Stimulated activated CD8-positive, alpha-beta memory T cell treated with anti-CD3 and anti-CD28 coated beads, Interleukin-7, amount 100 ng/mL, for 48 hours (primary cell): ENCODE measurements at regions not wholly inside any gene's neighbourhood (a gene's known extent, or its start where the extent isn't known, plus 50 kb on each side); places are given as distances from the start of the nearest gene placed in this dataset.

Experiments used
- DNase-seq, 2 donors: peaks; one replicate each; pipeline ENCODE4 v3.0.0-alpha.2; 2020; ENCODE audit warnings: low read depth in 1 of 2; ENCODE audit errors: extremely low read depth in 1 of 2

DNA sequence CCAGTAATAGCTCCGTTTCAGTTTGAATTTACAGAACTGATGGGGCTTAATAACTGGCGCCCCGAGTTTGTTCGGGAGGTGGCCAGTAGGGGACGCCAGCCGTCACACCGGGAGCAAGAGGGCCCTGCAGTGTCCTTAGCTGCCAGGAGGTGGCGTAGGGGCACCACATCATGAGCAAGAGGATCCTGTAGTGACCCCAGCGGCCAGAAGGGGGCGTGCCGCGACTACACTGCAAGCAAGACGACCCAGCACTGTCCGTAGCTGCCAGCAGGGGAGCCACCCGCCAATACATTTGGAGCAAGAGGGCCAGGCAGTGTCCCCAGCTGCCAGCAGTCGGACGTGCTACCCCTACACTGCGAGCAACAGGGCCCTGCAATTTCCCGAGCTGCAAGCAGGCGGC lies 663.7 kb upstream of the B3GAT1 start:
- peak; percentile 32 to 72 for DNase-seq

DNA sequence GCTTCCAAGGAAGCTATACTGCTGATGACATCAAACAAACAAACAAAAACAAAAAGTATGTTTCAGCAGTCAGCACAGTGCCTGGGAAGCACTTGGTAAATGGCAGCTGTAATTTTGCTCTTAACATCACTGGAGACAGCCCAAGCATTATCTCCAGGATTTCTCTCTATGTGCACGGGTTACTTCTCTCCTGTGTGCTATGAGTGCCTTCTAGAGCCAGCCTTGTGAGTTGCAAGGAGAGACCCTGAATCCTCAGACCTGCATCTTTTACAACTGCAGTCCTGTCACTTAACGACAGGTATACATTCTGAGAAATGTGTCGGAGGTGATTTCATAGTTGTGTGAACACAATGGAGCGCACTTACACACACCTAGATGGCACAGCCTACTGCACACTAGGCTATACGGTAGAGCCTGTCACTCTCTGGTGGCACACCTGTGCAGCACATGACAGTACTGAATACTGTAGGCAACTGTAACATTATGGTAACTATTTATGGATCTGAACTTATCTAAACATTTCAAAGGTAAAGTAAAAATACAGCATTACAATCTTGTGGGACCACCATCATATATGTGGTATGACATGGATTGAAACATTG lies 662.5 kb upstream of the B3GAT1 start:
- no peak for DNase-seq

DNA sequence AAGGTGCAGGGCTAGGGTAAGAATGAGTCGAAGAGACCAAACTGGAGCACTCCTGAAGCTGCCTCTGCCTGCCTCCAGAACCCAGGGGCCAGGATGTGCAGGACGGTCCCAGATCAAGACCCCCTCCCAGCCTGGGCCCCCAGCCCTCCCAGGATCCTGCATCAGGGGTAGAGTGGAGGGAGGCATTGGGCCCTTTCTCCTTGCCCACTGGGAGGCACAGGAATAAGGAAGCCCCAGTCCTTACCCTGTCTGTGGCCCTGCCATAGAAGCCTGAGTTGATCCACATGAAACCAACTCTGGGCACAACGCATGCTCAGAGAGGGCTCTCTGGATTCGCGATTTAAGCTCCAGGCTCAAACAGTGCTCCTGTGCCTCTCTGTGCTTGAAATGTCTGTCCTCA lies 661.8 kb upstream of the B3GAT1 start:
- no peak for DNase-seq

DNA sequence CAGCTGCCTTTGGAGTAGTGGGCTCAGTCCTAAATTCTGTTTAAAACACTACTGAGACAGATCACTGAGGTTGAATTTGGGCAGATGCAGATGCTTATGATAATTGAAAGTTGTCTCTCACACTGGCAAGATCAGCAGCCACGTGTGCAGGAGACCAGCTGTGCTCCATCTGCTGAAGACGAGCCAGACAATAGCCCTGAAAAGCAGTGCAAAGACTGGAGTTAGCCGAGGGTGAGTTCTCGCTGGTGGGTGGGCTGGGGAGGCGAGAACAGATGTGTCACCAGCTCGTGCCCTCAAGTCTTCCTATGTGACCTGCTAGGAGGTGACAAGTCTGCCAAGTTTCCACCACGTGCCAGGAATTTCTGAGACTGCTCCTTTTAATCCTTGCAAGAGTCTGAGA lies 661.3 kb upstream of the B3GAT1 start:
- DNase-seq = no peak

DNA sequence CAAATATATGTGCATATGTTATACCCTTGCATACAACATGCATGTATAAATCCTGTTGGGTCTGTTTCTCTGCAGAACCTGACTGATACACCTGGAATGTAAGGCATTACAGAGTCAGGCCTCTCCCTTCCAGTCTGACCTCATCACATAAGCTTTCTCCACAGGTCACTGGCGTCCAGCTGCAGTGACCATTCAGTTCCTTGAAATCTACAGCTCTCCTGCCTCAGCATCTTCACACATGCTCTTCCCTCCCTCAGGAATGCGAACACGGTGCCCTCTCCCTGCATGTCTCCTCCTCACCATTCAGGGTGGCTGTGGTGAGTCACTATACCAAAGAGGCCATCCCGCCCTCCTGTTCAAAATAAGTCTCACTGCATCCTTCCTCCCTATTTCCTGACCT lies 657.8 kb upstream of the B3GAT1 start:
- DNase-seq = no peak

DNA sequence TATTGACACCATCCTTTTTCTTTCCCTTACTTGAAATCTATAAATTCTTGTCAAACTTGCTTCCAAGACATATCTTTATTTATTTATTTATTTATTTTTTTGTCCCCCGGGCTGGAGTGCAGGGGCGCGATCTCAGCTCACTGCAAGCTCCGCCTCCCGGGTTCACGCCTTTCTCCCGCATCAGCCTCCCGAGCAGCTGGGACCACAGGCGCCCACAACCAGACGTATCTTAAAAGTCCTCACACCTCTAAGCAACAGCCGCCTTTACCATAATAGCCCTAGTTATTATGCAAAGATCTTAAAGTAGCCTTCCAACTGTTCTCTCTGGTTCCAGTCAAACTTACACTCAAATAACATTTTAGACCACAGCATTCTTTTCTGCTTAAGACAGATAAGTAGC lies 657.0 kb upstream of the B3GAT1 start:
- DNase-seq = no peak

DNA sequence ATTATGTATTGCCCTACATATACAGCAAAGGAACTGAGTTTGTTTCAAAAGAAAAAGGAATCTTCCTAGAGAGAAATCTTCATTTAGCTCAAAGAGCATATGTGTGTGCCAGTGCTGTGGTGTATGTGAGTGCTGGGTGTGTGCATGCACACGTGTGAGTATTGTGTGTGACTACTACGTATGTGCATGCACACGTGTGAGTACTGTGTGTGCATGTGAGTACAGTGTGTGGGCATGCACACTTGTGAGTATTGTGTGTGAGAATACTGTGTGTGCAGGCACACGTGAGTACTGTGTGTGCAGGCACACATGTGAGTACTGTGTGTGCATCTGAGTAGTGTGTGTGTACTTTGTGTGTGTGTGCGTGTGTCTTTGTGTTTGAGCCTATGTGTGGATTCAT lies 651.0 kb upstream of the B3GAT1 start:
- no peak for DNase-seq

DNA sequence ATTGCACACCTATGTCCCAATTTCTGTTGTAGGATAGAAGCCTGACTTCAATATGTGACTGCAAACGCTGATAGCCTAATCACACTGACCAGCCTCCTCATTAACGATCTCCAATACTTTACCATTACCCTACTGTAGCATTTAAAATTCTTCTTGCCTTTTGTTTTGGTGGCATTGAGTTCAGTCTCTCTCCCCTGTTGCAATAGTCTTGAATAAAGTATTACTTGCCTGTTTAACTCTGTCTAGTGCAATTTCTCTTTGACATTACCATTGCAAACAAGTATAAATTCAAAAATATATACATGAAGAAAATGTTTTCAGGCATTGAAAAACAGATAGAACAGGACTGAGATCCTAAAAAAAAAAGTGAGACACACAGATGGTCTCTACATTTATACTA lies 649.1 kb upstream of the B3GAT1 start:
- no peak for DNase-seq

DNA sequence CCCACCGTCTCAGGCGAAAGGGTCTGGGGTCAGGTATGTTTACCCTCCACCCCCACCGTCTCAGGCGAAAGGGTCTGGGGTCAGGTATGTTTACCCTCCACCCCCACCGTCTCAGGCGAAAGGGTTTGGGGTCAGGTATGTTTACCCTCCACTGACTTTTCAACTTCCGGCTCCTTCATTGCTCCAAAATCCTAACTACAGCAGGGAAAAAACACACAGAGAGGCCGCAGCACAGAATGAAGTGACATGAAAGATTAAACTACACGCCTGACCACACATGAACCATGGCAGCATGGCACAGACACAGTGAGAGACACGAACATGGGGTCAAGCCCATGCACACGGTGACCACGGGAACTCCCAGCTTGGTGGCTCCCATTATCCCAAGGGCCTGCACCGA lies 634.9 kb upstream of the B3GAT1 start:
- DNase-seq = no peak

DNA sequence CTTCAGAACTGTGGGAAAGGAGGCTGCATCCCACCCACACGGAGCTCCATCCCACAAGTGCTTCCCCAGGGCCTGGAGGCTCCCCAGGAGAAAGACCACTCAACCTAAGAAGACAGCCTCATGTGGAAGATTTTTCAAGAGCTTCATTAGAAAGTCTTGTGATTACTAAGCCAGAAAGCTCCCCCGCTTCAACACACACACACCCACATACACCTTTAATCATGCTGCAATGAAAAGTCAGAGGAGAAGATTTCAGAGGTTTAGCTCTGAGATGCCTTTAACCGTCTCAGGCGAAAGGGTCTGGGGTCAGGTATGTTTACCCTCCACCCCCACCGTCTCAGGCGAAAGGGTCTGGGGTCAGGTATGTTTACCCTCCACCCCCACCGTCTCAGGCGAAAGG lies 634.5 kb upstream of the B3GAT1 start:
- DNase-seq = no peak

DNA sequence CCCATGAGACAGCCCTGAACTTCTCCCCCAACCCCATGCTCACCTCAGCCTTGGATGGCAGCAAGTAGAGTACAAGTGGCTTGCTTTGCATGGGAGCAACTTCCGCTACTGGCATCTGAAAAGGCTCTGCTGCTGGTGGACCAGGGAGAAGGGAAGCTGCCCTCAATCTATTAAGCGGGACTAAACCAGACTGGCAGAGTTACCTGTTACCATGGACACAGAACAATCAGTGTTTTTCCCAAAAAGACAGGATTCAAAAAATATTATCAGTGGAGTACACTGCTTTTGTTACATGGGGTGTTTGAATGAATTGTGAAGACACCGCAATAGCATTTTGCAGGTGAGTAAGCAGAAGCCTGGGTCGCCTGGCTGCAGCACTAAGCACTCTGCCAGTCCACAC lies 631.4 kb upstream of the B3GAT1 start:
- DNase-seq = no peak

DNA sequence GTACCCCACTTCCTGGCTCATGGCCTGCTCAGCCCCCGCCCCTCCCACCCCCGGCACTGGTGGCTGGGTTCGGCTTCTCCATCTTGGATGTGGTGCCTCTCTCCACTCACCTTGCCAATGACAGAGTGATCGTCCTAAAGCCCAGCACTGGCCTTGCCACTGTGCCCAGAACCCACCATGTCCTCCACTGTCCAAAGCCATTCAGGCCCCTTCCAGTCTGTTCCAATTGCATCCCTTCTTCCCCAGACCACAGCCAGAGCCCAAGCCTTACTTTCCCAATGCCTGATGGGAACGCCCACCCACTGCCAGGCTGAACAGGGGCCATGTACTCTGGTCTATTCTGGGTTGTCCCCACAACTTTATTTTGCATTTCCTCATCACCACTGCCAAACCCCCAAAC lies 625.8 kb upstream of the B3GAT1 start:
- DNase-seq = no peak

DNA sequence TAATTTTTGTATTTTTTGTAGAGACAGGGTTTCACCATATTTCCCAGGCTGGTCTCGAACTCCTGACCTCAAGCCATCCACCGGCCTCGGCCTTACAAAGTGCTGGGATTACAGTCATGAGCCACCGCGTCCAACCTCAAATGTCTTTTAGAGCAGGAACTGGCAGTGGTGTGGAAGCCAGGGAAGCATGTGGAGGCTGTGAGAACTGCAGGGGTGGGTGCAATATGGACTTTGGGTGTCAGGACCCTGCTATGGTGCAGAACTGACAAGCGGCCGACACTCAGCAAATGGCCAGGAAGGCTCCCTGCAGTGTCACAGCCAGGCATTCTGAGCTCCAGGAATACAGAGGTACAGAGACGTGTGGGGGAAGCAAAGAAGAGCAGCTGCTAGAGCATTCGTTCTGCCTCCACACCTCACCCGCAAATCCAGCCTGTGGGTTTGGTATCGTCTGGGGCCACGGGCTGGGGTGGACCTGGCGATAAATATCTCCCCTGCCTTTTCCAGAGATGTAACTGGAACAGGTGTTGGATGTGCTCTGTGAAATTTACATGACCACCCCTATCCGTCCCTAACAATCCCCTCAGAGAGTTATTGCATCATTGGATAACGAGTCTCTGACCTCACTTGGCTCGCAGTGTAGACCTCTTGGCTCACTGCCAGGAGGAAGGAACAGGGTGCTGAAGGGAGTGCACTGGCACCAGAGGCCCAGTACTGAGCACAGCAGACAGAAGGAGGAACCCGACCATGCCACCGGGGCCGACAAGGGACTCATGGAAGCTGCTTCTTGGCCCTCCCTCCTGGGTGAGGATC lies 624.7 kb upstream of the B3GAT1 start:
- DNase-seq = no peak

DNA sequence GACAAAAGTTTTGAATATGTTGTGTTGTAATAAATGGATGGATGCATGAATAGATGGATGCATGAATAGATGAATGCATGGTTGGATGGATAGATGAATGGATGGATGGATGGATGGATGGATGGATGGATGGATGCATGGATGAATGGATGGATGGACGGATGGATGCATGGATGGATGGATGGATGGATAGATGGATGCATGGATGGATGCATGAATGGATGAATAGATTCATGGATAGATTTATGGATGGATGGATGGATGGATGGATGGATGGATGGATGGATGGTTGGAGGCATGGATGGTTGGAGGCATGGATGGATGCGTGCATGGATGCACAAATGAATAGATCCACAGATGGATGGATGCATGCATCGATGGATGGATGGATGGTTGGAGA lies 623.2 kb upstream of the B3GAT1 start:
- no peak for DNase-seq

DNA sequence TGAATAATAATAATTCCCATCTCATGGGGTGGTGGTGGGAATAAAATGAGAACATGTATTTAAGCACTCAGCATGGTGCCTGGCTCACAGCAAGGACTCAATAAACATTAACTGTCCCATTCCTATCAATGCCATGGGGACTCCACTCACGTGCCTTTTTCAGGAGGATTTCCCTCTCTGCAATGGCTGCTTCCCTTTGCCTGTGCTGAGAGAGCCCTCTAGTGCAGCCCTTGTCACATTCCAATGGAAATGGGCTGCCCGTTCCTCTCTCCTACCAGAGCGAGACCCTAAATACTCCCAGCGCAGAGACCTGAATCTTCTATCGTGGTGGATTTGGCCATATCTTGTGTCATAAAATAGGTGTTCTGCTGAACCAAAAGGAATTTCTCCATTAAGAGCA lies 621.5 kb upstream of the B3GAT1 start:
- DNase-seq = no peak

DNA sequence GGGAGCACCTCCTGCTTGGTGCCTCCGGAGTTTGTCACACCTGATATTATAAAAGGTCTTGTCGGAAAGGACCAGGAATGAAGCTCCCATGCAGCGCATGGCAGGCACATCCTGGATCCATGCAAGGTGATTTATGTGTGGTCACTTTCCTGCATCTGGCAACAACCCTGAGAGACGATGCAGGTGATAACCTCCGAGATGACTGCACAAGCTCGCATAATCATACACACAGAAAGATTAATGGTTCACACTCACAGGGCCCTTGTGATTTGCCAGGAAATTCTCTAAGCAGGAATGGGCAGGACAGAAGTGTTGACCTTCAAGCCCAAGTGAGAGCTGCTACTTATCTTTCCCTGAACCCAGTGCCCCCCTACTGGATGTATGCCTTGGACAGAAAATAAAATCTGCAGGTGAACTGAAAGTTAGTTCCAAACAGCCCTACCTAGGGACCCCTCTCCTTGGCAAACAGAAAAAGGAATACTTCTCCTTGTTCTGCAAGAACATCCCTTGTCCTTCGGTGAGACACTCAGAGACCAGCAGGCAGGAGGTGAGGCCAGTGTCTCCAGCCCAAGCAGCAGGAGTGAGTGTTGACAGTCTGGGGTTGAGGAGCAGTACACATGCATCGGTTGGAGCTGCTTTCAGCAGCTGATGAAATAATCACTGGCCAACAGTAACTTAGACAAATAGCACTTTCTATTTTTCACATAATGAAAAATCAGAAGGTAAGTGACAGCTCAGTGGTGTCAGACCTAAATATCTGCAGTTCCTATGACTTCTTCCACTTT lies 619.4 kb upstream of the B3GAT1 start:
- DNase-seq = no peak

DNA sequence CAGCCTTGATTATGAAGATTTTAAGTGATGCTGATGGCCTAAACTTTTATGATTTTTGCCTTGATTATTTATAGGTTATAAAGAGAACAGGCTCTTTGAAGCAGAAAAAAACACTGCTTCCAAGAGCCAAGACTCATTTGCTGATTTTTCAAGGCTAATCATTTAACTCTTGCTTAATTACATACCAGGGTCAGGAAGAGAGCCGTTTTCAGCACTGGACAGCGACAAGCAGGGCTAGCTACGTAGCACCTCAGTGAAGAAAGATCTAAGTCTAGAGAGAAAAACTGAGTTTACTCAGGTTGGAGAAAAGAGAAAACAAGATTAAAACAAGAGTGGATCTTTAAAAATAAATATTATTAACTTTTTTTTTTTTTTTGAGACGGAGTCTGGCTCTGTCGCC lies 615.4 kb upstream of the B3GAT1 start:
- DNase-seq = no peak

DNA sequence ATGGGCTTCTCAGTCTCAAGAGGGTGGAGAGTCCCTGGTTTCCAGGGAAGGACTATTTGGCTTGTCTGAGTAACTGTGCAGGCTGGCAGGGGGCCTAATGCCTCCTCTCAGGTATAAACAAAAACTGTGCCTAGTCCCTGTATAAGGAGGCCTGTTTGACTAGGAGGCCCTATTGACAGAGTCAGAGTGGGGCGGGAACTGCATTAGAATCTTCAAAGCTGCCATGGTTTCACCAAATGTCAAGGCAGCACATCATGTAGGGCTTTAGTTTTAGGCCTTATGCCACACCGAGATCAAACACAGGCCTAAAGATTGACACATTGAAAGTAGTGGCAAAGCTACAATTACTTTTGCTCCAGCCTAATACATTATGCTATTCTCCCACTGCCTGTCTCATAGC lies 611.5 kb upstream of the B3GAT1 start:
- DNase-seq = no peak

DNA sequence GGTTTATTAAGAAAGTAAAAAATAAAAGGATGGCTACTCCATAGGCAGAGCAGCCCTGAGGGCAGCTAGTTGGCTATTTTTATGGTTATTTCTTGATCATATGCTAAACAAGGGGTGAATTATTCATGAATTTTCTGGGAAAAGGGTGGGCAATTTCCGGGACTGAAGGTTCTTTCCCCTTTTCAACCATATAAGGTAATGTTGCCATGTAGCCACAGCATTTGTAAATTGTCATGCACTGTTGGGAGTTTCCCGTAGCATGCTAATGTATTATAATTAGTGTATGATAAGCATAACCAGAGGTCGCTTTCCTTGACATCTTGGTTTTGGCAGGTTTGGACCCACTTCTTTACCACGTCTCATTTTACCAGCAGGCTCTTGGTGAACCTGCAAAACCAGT lies 610.4 kb upstream of the B3GAT1 start:
- DNase-seq = no peak

DNA sequence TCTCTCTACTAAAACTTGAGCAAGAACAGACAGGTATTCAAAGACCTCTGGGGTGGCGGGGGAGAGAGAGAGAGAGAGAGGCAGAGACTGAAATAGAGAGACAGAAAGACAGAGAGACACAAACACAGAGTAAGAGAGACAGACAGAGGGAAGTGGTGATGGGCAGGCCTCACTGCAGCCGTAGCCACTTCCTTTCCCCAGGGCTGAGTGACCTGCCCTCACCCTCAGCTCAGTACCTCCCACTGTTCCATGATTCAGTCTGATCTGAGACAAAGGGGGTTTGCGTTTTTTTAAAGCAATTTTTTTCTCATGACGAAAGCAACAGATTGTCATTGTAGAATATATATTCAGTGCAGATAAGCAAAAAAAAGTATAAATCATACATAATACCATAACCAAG lies 607.9 kb upstream of the B3GAT1 start:
- no peak for DNase-seq

DNA sequence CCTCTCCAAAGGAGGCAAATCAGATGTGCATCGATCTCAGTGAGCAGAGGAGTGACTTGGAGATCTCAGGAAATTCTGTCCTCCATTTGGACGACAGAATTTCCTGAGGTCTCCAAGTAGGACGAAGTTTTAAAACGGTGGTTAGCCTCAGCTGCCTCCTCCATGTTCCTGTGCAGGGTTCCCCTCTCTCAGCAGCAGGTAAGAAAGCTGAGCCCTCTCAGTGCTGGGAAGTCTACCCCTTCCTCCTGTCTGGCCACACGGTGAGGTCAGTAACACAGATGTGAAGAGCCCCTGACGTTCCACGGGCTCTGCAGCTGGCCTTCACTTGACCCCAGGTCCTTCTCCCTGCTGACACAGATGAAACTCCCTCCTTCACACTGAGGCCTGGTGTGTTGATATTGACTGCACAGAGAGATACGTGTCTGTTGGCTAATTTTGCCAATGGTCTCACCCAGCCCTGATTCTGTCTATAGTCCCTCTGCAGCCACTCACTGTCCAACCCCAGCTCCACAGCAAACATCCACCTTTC lies 607.4 kb upstream of the B3GAT1 start:
- DNase-seq = no peak

DNA sequence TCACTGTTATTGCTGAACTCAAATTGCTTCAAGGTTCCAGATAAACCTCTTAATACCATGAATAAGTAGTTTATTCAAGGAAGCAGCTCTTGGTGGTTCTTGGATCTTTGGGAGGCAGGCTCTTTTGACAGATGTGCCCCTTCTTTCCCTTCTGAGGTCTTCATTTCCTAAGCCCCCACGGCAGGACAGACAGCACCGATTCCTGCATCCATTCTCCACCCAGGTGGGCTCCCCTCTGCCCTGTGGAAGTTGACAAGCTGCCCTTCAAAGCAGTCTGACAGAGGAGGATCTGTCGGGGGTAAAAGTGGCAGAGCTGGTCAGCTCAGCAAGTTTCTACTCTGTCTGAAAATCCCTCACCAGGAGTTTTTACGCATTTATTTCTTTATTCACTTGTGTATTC lies 605.3 kb upstream of the B3GAT1 start:
- DNase-seq = no peak
